GM19240 (cell line): ENCODE measurements at regions not wholly inside any gene's neighbourhood (a gene's known extent, or its start where the extent isn't known, plus 50 kb on each side); places are given as distances from the start of the nearest gene placed in this dataset.

Experiments
- DNase-seq: peaks from one replicate; pipeline ENCODE4 v3.0.0; 2011; ENCODE audit warnings: low spot score; ENCODE audit not compliant: insufficient read length

GRCh38 chr20:60628749-60629148 is 623.3 kb upstream of the CDH4 start:
- no peak for DNase-seq

GRCh38 chr20:60629206-60629605 is 622.9 kb upstream of the CDH4 start:
- no peak for DNase-seq

DNA sequence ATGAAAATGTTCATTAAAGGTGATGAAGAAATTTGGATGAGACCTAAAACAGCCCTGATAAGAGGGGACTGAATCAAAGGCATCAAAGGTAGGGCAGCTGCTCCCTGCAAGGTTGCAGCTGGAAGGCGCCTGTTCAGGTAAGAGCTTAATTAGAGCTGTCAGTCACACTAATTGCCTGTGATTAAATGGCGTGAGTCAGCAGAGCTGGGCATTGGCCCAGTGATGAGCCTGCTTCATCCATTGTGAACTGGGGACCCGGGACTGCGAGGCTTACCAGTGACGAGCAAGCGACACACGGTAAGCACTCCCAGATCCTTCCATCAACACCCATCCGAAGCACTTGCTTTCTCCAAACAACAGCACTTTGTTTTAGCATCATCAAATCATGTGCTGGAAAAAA is 621.5 kb upstream of the CDH4 start:
- DNase-seq, result no peak

DNA sequence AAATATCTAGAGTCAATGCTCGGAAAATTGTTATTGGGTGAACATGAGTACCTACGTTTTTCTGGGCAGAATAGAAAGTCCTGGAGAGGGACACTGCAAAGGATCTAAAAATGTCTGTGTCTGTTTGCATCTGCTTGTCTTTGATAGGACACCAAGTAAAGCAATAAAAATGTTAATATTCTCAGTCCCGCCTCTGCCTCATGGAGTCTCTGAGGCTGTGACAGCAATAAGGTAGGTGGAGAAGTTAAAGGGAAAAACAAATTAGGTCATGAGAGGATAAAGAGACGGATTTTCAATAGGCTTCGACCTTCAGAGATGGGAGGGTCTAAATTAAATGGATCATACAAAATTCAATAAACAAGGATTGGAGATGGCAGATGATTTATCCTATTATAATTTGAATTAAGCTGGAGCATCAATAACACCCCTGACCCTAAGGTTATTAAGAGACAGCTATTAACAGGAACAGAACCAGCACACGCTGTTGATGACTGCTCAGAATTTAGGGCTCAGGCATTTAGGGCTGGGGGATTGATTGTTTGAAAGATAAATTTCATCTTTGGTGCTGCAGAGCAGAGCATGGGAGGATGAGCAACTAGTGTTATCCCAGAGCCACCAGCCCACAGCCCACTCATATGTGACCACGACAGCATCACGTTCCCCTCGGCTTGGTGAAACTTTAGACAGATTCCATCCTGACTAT is 620.3 kb upstream of the CDH4 start:
- no peak for DNase-seq

- DNase-seq, result no peak
Observed at GRCh38 chr20:60632391-60633262, 619.4 kb upstream of the CDH4 start.

- no peak for DNase-seq
Observed at GRCh38 chr20:60634491-60635172, 617.4 kb upstream of the CDH4 start.

DNA sequence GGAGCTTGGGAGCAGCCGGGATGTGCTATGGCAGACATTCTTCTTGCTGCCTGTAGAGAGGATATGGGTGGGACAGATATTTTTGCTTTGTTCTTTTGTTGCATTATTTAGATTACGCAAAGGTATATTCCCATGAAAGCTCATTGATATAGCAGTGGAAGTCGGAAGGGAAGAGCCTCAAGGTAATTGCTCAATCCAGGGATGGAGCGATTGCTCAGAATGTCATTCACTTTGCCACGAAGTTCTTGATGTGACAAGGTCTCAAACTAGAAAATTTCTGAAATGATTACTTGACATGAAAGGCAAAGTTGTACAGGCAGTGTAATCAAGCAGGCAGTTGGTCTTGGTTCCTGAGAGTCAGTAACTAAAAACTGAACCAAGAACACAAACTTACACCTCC is 615.6 kb upstream of the CDH4 start:
- no peak for DNase-seq

DNA sequence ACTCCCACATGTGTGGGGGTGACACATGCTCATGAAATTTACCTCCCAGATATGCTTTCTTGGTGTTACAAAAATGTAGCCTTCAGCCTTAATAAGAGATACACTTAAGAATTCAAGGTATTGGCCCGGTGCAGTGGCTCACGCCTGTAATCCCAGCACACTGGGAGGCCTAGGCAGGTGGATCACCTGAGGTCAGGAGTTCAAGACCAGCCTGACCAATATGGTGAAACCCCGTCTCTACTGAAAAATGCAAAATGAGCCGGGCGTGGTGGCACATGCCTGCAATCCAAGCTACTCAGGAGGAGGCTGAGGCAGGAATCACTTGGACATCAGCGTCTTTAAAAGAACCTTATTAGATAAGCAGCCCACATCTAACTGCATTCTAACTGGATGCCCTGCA is 614.3 kb upstream of the CDH4 start:
- DNase-seq, result no peak

GRCh38 chr20:60638430-60639098 is 613.5 kb upstream of the CDH4 start:
- no peak for DNase-seq

GRCh38 chr20:60641879-60642447 is 610.1 kb upstream of the CDH4 start:
- DNase-seq, result no peak

GRCh38 chr20:60642541-60642940 is 609.5 kb upstream of the CDH4 start:
- DNase-seq, result no peak

DNA sequence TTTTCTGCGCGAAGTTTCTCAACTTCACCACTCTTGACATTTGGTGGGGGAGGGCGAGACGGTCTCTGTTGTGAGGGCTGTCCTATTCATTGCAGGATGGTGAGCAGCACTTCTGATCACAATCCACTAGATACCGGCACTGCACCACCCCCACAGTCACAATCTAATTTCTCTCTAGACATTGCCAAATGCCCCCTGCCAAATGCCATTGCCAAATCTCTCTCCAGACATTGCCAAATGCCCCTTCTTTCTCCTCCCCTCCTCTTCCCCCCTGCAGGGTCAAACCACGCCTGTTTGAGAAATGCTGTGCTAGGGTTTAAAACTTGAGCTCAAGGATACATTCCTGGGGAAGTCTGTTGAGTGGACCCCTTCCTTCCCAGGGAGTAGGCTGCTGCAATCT is 603.5 kb upstream of the CDH4 start:
- DNase-seq, result no peak

DNA sequence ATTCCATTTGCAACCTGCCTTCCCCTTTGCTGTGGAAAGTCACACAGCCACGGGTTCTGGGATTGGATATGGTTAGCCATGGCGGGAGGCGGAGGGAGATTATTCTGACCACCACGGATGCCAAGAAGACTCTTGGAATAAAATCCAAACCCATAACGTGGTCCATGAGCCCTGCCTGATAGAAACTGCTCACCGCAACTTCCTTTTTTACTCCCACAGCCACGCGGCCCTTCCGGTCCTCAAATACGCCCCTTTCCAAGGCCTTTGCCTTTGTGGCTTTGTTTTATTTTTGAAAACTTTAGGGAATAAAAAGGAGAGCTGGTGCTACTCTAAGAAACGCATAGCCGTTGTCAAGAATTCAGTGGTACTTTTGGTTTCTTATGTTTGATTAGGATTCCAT is 602.5 kb upstream of the CDH4 start:
- no peak for DNase-seq

DNA sequence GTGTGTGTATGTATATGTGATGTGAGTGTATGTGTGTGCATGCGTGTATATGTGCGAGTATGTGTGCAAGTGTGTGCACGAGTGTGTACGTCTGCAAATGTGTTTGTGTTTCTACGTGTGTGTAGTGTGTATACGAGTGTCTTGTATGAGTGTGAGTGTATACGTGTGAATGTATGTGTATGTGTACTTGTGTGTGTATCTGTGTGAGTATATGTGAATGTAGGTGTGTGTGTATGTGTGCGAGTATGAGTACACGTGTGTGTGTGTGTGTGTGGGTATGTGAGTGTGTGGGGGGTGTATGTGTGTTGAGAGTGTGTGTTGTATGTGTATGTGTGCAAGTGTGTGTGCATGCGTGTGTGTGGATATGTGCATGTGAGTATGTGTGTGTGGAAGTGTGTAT is 602.0 kb upstream of the CDH4 start:
- no peak for DNase-seq

DNA sequence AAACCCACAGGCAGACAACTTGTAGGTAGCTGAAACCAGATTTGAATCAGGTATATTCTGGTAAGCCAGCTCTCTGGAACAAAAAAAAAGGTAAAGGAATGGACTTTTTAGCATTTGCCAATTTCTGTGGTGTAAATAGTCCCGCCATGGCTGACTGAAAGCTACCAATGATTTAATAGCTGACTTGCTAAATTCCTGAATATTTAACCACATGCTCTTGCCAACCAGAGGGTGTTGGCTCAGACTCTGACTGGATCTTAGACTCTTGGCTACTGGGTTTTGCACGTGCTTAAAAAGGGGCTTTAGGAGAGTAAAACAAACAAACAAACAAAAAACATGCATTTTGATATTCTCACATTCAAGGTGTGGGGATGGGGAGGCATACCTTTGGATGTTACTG is 600.0 kb upstream of the CDH4 start:
- DNase-seq, result no peak

GRCh38 chr20:60652615-60653014 is 599.4 kb upstream of the CDH4 start:
- no peak for DNase-seq

DNA sequence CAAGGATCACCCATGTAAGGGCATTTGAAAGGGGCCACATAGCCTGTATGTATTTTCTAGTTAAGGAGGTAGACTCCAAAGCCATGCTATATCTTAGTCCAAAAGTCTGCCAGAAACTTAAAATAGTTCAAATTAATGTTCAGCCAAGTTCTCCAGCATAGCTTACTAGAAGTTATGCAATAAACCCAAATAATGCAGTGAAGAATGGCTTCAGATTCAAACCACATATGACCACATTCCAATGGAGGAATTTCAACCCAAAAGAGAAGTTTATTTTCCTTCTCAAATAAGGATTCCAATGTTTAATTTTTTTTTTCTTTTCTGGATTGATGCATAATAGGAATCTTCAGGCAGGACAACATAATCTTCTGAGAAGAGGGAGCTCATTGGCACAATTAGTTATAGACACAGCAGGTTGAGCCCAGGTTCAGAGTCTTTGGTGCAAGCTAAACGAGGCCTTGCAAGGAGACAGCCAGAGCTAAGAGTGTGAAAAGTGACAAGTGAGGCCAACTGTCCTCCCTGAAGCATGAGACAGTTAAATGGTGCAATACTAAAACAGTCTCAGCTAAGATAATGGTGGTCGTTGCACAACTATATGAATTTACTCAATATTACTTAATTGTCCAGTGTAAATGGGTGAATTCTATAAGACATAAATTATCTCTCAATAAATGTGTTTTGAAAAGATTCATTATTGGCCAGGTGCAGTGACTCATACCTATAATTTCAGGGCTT is 598.8 kb upstream of the CDH4 start:
- DNase-seq, result no peak

- DNase-seq, result no peak
Observed at GRCh38 chr20:60658681-60659080, 593.4 kb upstream of the CDH4 start.

DNA sequence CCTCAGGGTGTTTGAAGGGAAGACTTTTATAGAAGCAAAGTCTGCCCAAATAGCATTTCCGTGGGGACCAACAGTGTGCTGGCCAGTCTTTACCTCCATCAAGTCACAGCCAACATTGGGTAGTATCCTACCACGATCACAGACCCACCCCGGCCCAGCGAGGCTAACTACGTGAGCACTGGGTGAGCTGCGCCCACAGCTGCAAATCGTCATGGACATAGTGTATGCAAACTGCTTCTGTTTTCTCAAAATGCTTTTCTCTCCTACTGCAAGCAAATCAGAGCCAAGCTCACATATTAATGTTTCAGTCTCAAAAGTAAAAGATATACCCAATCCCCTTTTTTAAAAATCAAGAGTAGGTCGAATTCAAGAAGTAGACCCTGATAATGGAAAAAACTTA is 592.8 kb upstream of the CDH4 start:
- no peak for DNase-seq

- DNase-seq, result no peak
Observed at GRCh38 chr20:60662307-60662706, 589.8 kb upstream of the CDH4 start.

- DNase-seq, result no peak
Observed at GRCh38 chr20:60664106-60664505, 588.0 kb upstream of the CDH4 start.
